ENCODE measurements at regions not wholly inside any gene's neighbourhood (a gene's known extent, or its start where the extent isn't known, plus 50 kb on each side); places are given as distances from the start of the nearest gene placed in this dataset.
"Not testable (repeated sequence)": the region's sequence is repeated elsewhere in the genome, so short reads cannot be mapped to it uniquely, and the experiment has no call there.

- intact Hi-C loops (cut with DNase I; ENCODE audit: low total_unique reads) = no loop called here
- H3K36me3 ChIP-seq = no peaks in the 10 kb centered on the region
- H3K9me3 ChIP-seq = no peaks in the 10 kb centered on the region
- TF ChIP-seq CTCF (IDR thresholded peaks at IDR 0.05) (no peak), POLR2A (IDR thresholded peaks at IDR 0.05) (no peak), EP300 (IDR thresholded peaks at IDR 0.05; ENCODE audit: low read depth) (no peak), POLR2AphosphoS5 (IDR thresholded peaks at IDR 0.05) (no peak)
- H3K4me1 ChIP-seq = no peaks in the 10 kb centered on the region
- DNase-seq = no peak
- no peaks in the 10 kb centered on the region for H3K27me3 ChIP-seq
- no peak overlapping the region for H3K27ac ChIP-seq
- H3K4me3 ChIP-seq = no peak overlapping the region
- in situ Hi-C loops (cut with MboI; ENCODE audit: low pct_ligation_motif_present in 1 of 4, low pct_unique_long_range_greater_than_20kb in 1 of 4, low sequenced_read_pairs in 3 of 4) = no loop called here
These were observed 329.9 kb downstream of the TECRL start for GRCh38 chr4:64079316-64079715.

- Histone ChIP-seq H3K4me1 (no peaks in the 10 kb centered on the region), H3K27me3 (no peaks in the 10 kb centered on the region), H3K4me3 (no peak overlapping the region), H3K36me3 (no peaks in the 10 kb centered on the region), H3K9me3 (no peaks in the 10 kb centered on the region), H3K27ac (no peak overlapping the region)
- DNase-seq = no peak
- TF ChIP-seq CTCF (IDR thresholded peaks at IDR 0.05) (no peak), POLR2AphosphoS5 (IDR thresholded peaks at IDR 0.05) (no peak), POLR2A (IDR thresholded peaks at IDR 0.05) (no peak), EP300 (IDR thresholded peaks at IDR 0.05; ENCODE audit: low read depth) (no peak)
- 44 to 59% methylated on average over 4 of the region's 4 CpGs for WGBS, 2 donors (ENCODE audit: low coverage in 1 of 2)
- in situ Hi-C loops (cut with MboI; ENCODE audit: low pct_ligation_motif_present in 1 of 4, low pct_unique_long_range_greater_than_20kb in 1 of 4, low sequenced_read_pairs in 3 of 4) (no loop called here), intact Hi-C loops (cut with DNase I; ENCODE audit: low total_unique reads) (no loop called here)
These were observed 341.2 kb downstream of the TECRL start for GRCh38 chr4:64068096-64068495.

GRCh38 chr4:64062991-64063390 lies 346.3 kb downstream of the TECRL start:
- H3K27ac ChIP-seq = no peak overlapping the region
- no peaks in the 10 kb centered on the region for H3K9me3 ChIP-seq
- DNase-seq = no peak
- 0 to 38% methylated on average over 1 of the region's 1 CpG for WGBS, 2 donors (ENCODE audit: low coverage in 1 of 2)
- in situ Hi-C loops (cut with MboI; ENCODE audit: low pct_ligation_motif_present in 1 of 4, low pct_unique_long_range_greater_than_20kb in 1 of 4, low sequenced_read_pairs in 3 of 4) = no loop called here
- no peaks in the 10 kb centered on the region for H3K4me1 ChIP-seq
- no peak overlapping the region for H3K4me3 ChIP-seq
- intact Hi-C loops (cut with DNase I; ENCODE audit: low total_unique reads) = no loop called here
- no peaks in the 10 kb centered on the region for H3K27me3 ChIP-seq
- H3K36me3 ChIP-seq = no peaks in the 10 kb centered on the region
- TF ChIP-seq EP300 (IDR thresholded peaks at IDR 0.05; ENCODE audit: low read depth) = no peak
- no peak for TF ChIP-seq POLR2AphosphoS5 (IDR thresholded peaks at IDR 0.05)
- TF ChIP-seq CTCF (IDR thresholded peaks at IDR 0.05) = no peak
- no peak for TF ChIP-seq POLR2A (IDR thresholded peaks at IDR 0.05)

GRCh38 chr4:64037033-64037432 lies 372.2 kb downstream of the TECRL start:
- H3K4me3 ChIP-seq; H3K9me3 ChIP-seq; intact Hi-C loops (cut with DNase I; ENCODE audit: low total_unique reads); H3K27ac ChIP-seq; in situ Hi-C loops (cut with MboI; ENCODE audit: low pct_ligation_motif_present in 1 of 4, low pct_unique_long_range_greater_than_20kb in 1 of 4, low sequenced_read_pairs in 3 of 4); H3K27me3 ChIP-seq; DNase-seq; H3K4me1 ChIP-seq; H3K36me3 ChIP-seq: not testable (repeated sequence)
- WGBS, 2 donors (ENCODE audit: low coverage in 1 of 2) = 93% methylated on average over 5 of the region's 23 CpGs; no CpG with 5 or more reads in 1 of the 2 donors

GRCh38 chr4:64022560-64022959 lies 386.7 kb downstream of the TECRL start:
- no peaks in the 10 kb centered on the region for H3K4me1 ChIP-seq
- peaks cover 0 to 5% of the 10 kb centered on the region in 2 donors for H3K9me3 ChIP-seq
- intact Hi-C loops (cut with DNase I; ENCODE audit: low total_unique reads) = no loop called here
- in situ Hi-C loops (cut with MboI; ENCODE audit: low pct_ligation_motif_present in 1 of 4, low pct_unique_long_range_greater_than_20kb in 1 of 4, low sequenced_read_pairs in 3 of 4) = no loop called here
- TF ChIP-seq CTCF (IDR thresholded peaks at IDR 0.05) = no peak
- TF ChIP-seq EP300 (IDR thresholded peaks at IDR 0.05; ENCODE audit: low read depth) = no peak
- TF ChIP-seq POLR2A (IDR thresholded peaks at IDR 0.05) = no peak
- no peak for TF ChIP-seq POLR2AphosphoS5 (IDR thresholded peaks at IDR 0.05)
- no peak for DNase-seq
- no peak overlapping the region for H3K27ac ChIP-seq
- H3K27me3 ChIP-seq = no peaks in the 10 kb centered on the region
- H3K36me3 ChIP-seq = no peaks in the 10 kb centered on the region
- H3K4me3 ChIP-seq = no peak overlapping the region
